Keratinocyte (primary cell): ENCODE measurements at regions not wholly inside any gene's neighbourhood (a gene's known extent, or its start where the extent isn't known, plus 50 kb on each side); places are given as distances from the start of the nearest gene placed in this dataset.

Source experiments
- DNase-seq: peaks from one replicate; pipeline ENCODE4 v3.0.0-alpha.2; 2011; ENCODE audit warnings: low read depth, missing footprints, low spot score
- FAIRE-seq: peaks from 2 replicates; lab custom pipeline; 2011; peaks lifted over from hg19 to GRCh38; lab: Jason Lieb, UNC
- H2AFZ ChIP-seq: 2 replicates; pipeline ENCODE4 v1.6.0; 2012; ENCODE audit warnings: low read length, control low read depth, inconsistent platforms; ENCODE audit not compliant: control insufficient read depth
- H3K27ac ChIP-seq: 2 replicates; pipeline ENCODE4 v1.5.1; 2011; ENCODE audit warnings: low read length; ENCODE audit not compliant: control insufficient read depth, insufficient read depth
- H3K27me3 ChIP-seq: 3 replicates; pipeline ENCODE4 v1.6.0; 2011; ENCODE audit warnings: low read length; ENCODE audit not compliant: control insufficient read depth, insufficient read depth; ENCODE audit errors: extremely low read depth
- H3K36me3 ChIP-seq, 2 experiments: 2 replicates in 1 of 2; 3 replicates in 1 of 2; pipeline ENCODE4 v1.5.1; 2011; ENCODE audit warnings: low read length in 2 of 2, mild to moderate bottlenecking in 1 of 2; ENCODE audit not compliant: control insufficient read depth in 2 of 2, insufficient read depth in 2 of 2; ENCODE audit errors: extremely low read depth in 1 of 2
- H3K4me1 ChIP-seq: 3 replicates; pipeline ENCODE4 v1.5.1; 2011; ENCODE audit warnings: low read length; ENCODE audit not compliant: control insufficient read depth, insufficient read depth; ENCODE audit errors: extremely low read depth
- H3K4me2 ChIP-seq: 3 replicates; pipeline ENCODE4 v1.6.0; 2011; ENCODE audit warnings: low read depth, low read length; ENCODE audit not compliant: control insufficient read depth, insufficient read depth; ENCODE audit errors: extremely low read depth
- H3K4me3 ChIP-seq, 3 experiments: fragments of 200-600 bp in 1 of 3; sonication (generic) in 1 of 3; 2 replicates in 2 of 3; 3 replicates in 1 of 3; pipeline ENCODE4 v1.5.1; 2011 to 2016; ENCODE audit warnings: low read length in 3 of 3, mild to moderate bottlenecking in 3 of 3, control low read depth in 2 of 3, inconsistent platforms in 1 of 3, low read depth in 1 of 3, mixed read lengths in 1 of 3, mixed run types in 1 of 3, moderate library complexity in 1 of 3; ENCODE audit not compliant: control insufficient read depth in 2 of 3, insufficient read depth in 2 of 3; ENCODE audit errors: extremely low read depth in 1 of 3
- H3K79me2 ChIP-seq: 2 replicates; pipeline ENCODE4 v1.6.0; 2012; ENCODE audit warnings: low read length; ENCODE audit not compliant: control insufficient read depth, insufficient read depth
- H3K9ac ChIP-seq: 3 replicates; pipeline ENCODE4 v1.6.0; 2011; ENCODE audit warnings: low read length; ENCODE audit not compliant: control insufficient read depth, insufficient read depth; ENCODE audit errors: extremely low read depth
- H3K9me1 ChIP-seq: 3 replicates; pipeline ENCODE4 v1.6.0; 2011; ENCODE audit warnings: low read length; ENCODE audit not compliant: control insufficient read depth, insufficient read depth; ENCODE audit errors: extremely low read depth
- H3K9me3 ChIP-seq: 2 replicates; pipeline ENCODE4 v1.5.1; 2012; ENCODE audit warnings: low read depth, low read length; ENCODE audit not compliant: control insufficient read depth
- H4K20me1 ChIP-seq: 3 replicates; pipeline ENCODE4 v1.6.0; 2011; ENCODE audit warnings: low read length; ENCODE audit not compliant: control insufficient read depth, insufficient read depth; ENCODE audit errors: extremely low read depth
- CTCF ChIP-seq, 3 experiments: IDR thresholded peaks in 1 of 3; conservative IDR thresholded peaks in 1 of 3; optimal IDR thresholded peaks in 1 of 3; 2 replicates in 2 of 3; 3 replicates in 1 of 3; pipeline versions ENCODE3 to v1.5.1; 2011; ENCODE audit warnings: low read length in 3 of 3, mild to moderate bottlenecking in 3 of 3, moderate library complexity in 2 of 3, control low read depth in 1 of 3, inconsistent platforms in 1 of 3; ENCODE audit not compliant: insufficient read depth in 2 of 3; ENCODE audit errors: extremely low read depth in 1 of 3
- EZH2 ChIP-seq: IDR thresholded peaks from one replicate; pipeline ENCODE4 v1.6.1; 2012; ENCODE audit warnings: inconsistent platforms, mild to moderate bottlenecking, low read length, moderate library complexity
- dilution Hi-C: fragments of 300-500 bp; cut with MboI; formaldehyde crosslinking; loops from one replicate; pipeline ENCODE4 v1.7.0; 2020; ENCODE audit warnings: low sequenced_read_pairs; ENCODE audit not compliant: extremely low pct_ligation_motif_present

- no peak overlapping the region for H3K27ac ChIP-seq
- no peak overlapping the region for H3K4me3 ChIP-seq
- no peaks in the 10 kb centered on the region for H4K20me1 ChIP-seq
- no peaks in the 10 kb centered on the region for H3K36me3 ChIP-seq
- TF ChIP-seq CTCF (optimal IDR thresholded peaks at IDR 0.05 in 1 of 3, IDR thresholded peaks at IDR 0.05 in 1 of 3, conservative IDR thresholded peaks at IDR 0.05 in 1 of 3; ENCODE audit: extremely low read depth in 1 of 3, insufficient read depth in 2 of 3, low read length in 3 of 3) (no peak), EZH2 (no peak)
- H3K9me1 ChIP-seq = no peaks in the 10 kb centered on the region
- no peak overlapping the region for H2AFZ ChIP-seq
- H3K4me2 ChIP-seq = no peak overlapping the region
- no peaks in the 10 kb centered on the region for H3K4me1 ChIP-seq
- no peaks in the 10 kb centered on the region for H3K79me2 ChIP-seq
- H3K27me3 ChIP-seq = no peaks in the 10 kb centered on the region
- DNase-seq (no peak), FAIRE-seq (no peak)
- H3K9me3 ChIP-seq = peaks cover 6% of the 10 kb centered on the region
- H3K9ac ChIP-seq = no peak overlapping the region
- dilution Hi-C loops = no loop called here
Measured at GRCh38 chr19:27887946-27888345, 1325.0 kb downstream of the UQCRFS1 start.

GRCh38 chr19:27885359-27885758 is 1327.6 kb downstream of the UQCRFS1 start:
- no peak for DNase-seq
- FAIRE-seq = no peak
- dilution Hi-C loops = no loop called here
- no peak for TF ChIP-seq EZH2
- no peak for TF ChIP-seq CTCF (optimal IDR thresholded peaks at IDR 0.05 in 1 of 3, IDR thresholded peaks at IDR 0.05 in 1 of 3, conservative IDR thresholded peaks at IDR 0.05 in 1 of 3; ENCODE audit: extremely low read depth in 1 of 3, insufficient read depth in 2 of 3, low read length in 3 of 3)
- Histone ChIP-seq H3K9me1 (no peaks in the 10 kb centered on the region), H3K9ac (no peak overlapping the region), H3K9me3 (peaks cover 2% of the 10 kb centered on the region), H2AFZ (no peak overlapping the region), H3K4me2 (no peak overlapping the region), H3K79me2 (no peaks in the 10 kb centered on the region), H3K27me3 (no peaks in the 10 kb centered on the region), H3K27ac (no peak overlapping the region), H3K36me3 (no peaks in the 10 kb centered on the region), H3K4me3 (no peak overlapping the region), H4K20me1 (no peaks in the 10 kb centered on the region), H3K4me1 (no peaks in the 10 kb centered on the region)
